IPS-11a (cell line): ENCODE measurements at regions not wholly inside any gene's neighbourhood (a gene's known extent, or its start where the extent isn't known, plus 50 kb on each side); places are given as distances from the start of the nearest gene placed in this dataset.

Source experiments
- H3K4me3 ChIP-seq: one replicate; pipeline ENCODE4 v1.5.1; 2013; ENCODE audit warnings: low read depth, low read length, control low read depth

- no peak overlapping the region for H3K4me3 ChIP-seq
Measured at GRCh38 chr2:144217853-144218633, 301.9 kb downstream of the ZEB2 start.

- H3K4me3 ChIP-seq, result no peak overlapping the region
Measured at GRCh38 chr2:144215701-144216675, 303.9 kb downstream of the ZEB2 start.

- H3K4me3 ChIP-seq, result no peak overlapping the region
Measured at GRCh38 chr2:144215207-144215606, 304.7 kb downstream of the ZEB2 start.

GRCh38 chr2:144213797-144214196 lies 306.1 kb downstream of the ZEB2 start:
- H3K4me3 ChIP-seq, result no peak overlapping the region

GRCh38 chr2:144211826-144212225 lies 308.1 kb downstream of the ZEB2 start:
- H3K4me3 ChIP-seq, result no peak overlapping the region

GRCh38 chr2:144211065-144211464 lies 308.9 kb downstream of the ZEB2 start:
- no peak overlapping the region for H3K4me3 ChIP-seq

- H3K4me3 ChIP-seq, result no peak overlapping the region
Measured at GRCh38 chr2:144210076-144210475, 309.8 kb downstream of the ZEB2 start.

- H3K4me3 ChIP-seq, result no peak overlapping the region
Measured at GRCh38 chr2:144208924-144209323, 311.0 kb downstream of the ZEB2 start.

GRCh38 chr2:144206019-144206418 lies 313.9 kb downstream of the ZEB2 start:
- H3K4me3 ChIP-seq, result no peak overlapping the region

- H3K4me3 ChIP-seq, result no peak overlapping the region
Measured at GRCh38 chr2:144201868-144202468, 318.0 kb downstream of the ZEB2 start.

GRCh38 chr2:144201126-144201525 lies 318.8 kb downstream of the ZEB2 start:
- H3K4me3 ChIP-seq, result no peak overlapping the region

- no peak overlapping the region for H3K4me3 ChIP-seq
Measured at GRCh38 chr2:144198116-144198515, 321.8 kb downstream of the ZEB2 start.

- H3K4me3 ChIP-seq, result no peak overlapping the region
Measured at GRCh38 chr2:144194326-144195071, 325.4 kb downstream of the ZEB2 start.

GRCh38 chr2:144190908-144191605 lies 328.9 kb downstream of the ZEB2 start:
- no peak overlapping the region for H3K4me3 ChIP-seq

- H3K4me3 ChIP-seq, result no peak overlapping the region
Measured at GRCh38 chr2:144183727-144184126, 336.2 kb downstream of the ZEB2 start.

GRCh38 chr2:144181001-144181400 lies 338.9 kb downstream of the ZEB2 start:
- H3K4me3 ChIP-seq, result no peak overlapping the region

GRCh38 chr2:144180131-144180530 lies 339.8 kb downstream of the ZEB2 start:
- H3K4me3 ChIP-seq, result no peak overlapping the region

- no peak overlapping the region for H3K4me3 ChIP-seq
Measured at GRCh38 chr2:144170179-144170578, 349.7 kb downstream of the ZEB2 start.

GRCh38 chr2:144166743-144167142 lies 353.2 kb downstream of the ZEB2 start:
- H3K4me3 ChIP-seq, result no peak overlapping the region

GRCh38 chr2:144165599-144166250 lies 354.2 kb downstream of the ZEB2 start:
- no peak overlapping the region for H3K4me3 ChIP-seq
